Activated naive CD4-positive, alpha-beta T cell treated with anti-CD3 and anti-CD28 coated beads for 36 hours (primary cell): ENCODE measurements at regions not wholly inside any gene's neighbourhood (a gene's known extent, or its start where the extent isn't known, plus 50 kb on each side); places are given as distances from the start of the nearest gene placed in this dataset.

Source experiments
- CTCF ChIA-PET: fragments of 350-600 bp; sonication (Branson Sonifier 250); formaldehyde crosslinking; loops from one replicate; lab custom pipeline; 2021; ENCODE audit warnings: antibody characterized with exemption; lab: Charles Lee
- DNase-seq: peaks from one replicate; pipeline ENCODE4 v3.0.0-alpha.2; 2020
- H3K27ac Mint-ChIP-seq: one replicate; pipeline ENCODE4 v1.8.0; 2021; ENCODE audit warnings: mild to moderate bottlenecking, mixed read lengths
- H3K27me3 Mint-ChIP-seq: one replicate; pipeline ENCODE4 v1.8.0; 2021; ENCODE audit warnings: low read depth, mixed read lengths
- H3K36me3 Mint-ChIP-seq: one replicate; pipeline ENCODE4 v1.8.0; 2021; ENCODE audit warnings: low read depth, mixed read lengths
- H3K4me1 Mint-ChIP-seq: one replicate; pipeline ENCODE4 v1.8.0; 2021; ENCODE audit warnings: low read depth, mixed read lengths
- H3K4me3 Mint-ChIP-seq: one replicate; pipeline ENCODE4 v1.8.0; 2021; ENCODE audit warnings: mild to moderate bottlenecking, moderate library complexity, mixed read lengths
- H3K9me3 Mint-ChIP-seq: one replicate; pipeline ENCODE4 v1.8.0; 2021; ENCODE audit warnings: mixed read lengths
- intact Hi-C: fragments of 100-400 bp; cut with micrococcal nuclease; formaldehyde crosslinking; loops from one replicate; pipeline ENCODE4 v1.15.1; 2023

DNA sequence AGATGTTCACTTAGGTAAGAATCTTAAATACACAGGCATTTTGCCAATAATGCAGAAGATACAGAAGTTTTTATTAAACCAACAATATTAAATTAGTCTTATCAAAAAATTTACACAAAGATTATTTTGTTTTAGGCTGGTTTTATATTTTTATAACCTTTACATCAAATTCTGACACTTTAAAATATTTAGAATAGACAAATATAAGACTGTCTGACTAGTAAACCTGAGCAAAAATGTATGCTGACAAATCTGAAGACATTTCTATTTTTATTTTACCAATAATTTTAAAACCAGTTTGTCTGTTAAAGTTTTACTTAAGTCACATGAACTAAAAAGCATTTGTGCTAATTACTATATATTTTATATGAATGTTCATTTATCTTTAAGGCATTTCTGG is 72.1 kb upstream of the ZNF236 start:
- Mint-ChIP-seq H3K9me3 (peaks cover 28% of the 10 kb centered on the region), H3K27ac (no peak overlapping the region), H3K27me3 (no peaks in the 10 kb centered on the region), H3K36me3 (peaks cover 4% of the 10 kb centered on the region), H3K4me1 (no peaks in the 10 kb centered on the region), H3K4me3 (no peak overlapping the region)
- DNase-seq: no peak
- intact Hi-C loops: no loop called here
- CTCF ChIA-PET: no interaction called here

GRCh38 chr18:76747676-76748075 is 74.7 kb upstream of the ZNF236 start:
- CTCF ChIA-PET: no interaction called here
- no peaks in the 10 kb centered on the region for H3K27me3 Mint-ChIP-seq
- DNase-seq: no peak
- intact Hi-C loops: no loop called here
- peaks cover 28% of the 10 kb centered on the region for H3K9me3 Mint-ChIP-seq
- peaks cover 4% of the 10 kb centered on the region for H3K36me3 Mint-ChIP-seq
- H3K4me3 Mint-ChIP-seq: no peak overlapping the region
- H3K4me1 Mint-ChIP-seq: no peaks in the 10 kb centered on the region
- no peak overlapping the region for H3K27ac Mint-ChIP-seq

DNA sequence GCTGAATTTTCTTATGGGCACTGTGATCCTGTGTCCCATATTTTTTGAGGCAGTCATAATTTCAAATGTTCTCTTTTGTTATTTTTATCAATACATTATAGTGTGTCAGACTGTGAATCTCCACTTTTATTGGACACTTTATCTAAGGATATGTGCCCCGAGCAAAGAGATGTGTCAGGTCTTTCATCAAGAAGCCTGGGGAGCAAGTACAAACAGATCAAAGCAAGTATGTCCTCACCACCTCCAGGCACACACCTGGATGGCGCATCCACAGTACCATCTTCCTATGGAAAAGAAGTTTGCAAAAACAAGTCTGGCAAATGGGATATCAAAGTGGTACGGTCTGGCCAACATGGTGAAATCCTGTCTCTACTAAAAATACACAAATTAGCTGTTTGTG is 81.0 kb upstream of the ZNF236 start:
- intact Hi-C loops: no loop called here
- no peaks in the 10 kb centered on the region for H3K9me3 Mint-ChIP-seq

GRCh38 chr18:76736309-76736708 is 86.0 kb upstream of the ZNF236 start:
- Mint-ChIP-seq H3K4me1 (peaks cover 11% of the 10 kb centered on the region), H3K4me3 (no peak overlapping the region), H3K9me3 (no peaks in the 10 kb centered on the region), H3K36me3 (no peaks in the 10 kb centered on the region), H3K27me3 (peaks cover 2% of the 10 kb centered on the region), H3K27ac (no peak overlapping the region)
- CTCF ChIA-PET: no interaction called here
- DNase-seq: no peak
- intact Hi-C loops: no loop called here

More for the DNA sequence above, 81.0 kb upstream of the ZNF236 start:
- Mint-ChIP-seq H3K27ac (no peak overlapping the region), H3K36me3 (no peaks in the 10 kb centered on the region), H3K4me3 (no peak overlapping the region), H3K27me3 (peaks cover 2% of the 10 kb centered on the region), H3K4me1 (peaks cover 10% of the 10 kb centered on the region)
- CTCF ChIA-PET: interaction anchor here (0.6 kb wide), 1 partner anchor 32 kb away, joined by 7 read pairs; no protein-coding TSS in a partner anchor
- DNase-seq: no peak

GRCh38 chr18:76730901-76731300 is 91.5 kb upstream of the ZNF236 start:
- CTCF ChIA-PET: no interaction called here
- Mint-ChIP-seq H3K4me1 (peaks cover 6% of the 10 kb centered on the region), H3K27ac (no peak overlapping the region), H3K9me3 (peaks cover 6% of the 10 kb centered on the region), H3K4me3 (no peak overlapping the region), H3K36me3 (no peaks in the 10 kb centered on the region), H3K27me3 (no peaks in the 10 kb centered on the region)
- no peak for DNase-seq
- intact Hi-C loops: no loop called here

DNA sequence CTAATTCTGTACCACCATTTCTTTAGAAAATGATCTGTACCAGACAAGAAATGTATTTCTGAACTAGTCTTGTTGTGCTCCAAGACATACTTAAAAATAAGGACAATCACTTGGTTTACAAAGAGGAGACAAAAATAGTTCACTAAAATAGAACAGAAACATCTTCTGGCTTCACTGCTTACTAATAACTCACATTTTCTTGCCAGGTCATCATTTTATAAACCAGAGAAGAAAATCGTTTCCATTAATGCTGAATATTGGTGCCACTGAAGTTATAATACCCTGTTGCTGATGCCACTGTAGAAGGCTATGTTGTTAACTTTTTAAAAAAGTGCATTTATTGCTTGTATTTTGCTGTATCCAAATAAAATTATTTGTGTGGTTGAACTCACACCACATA is 94.8 kb upstream of the ZNF236 start:
- peaks cover 17% of the 10 kb centered on the region for H3K4me1 Mint-ChIP-seq
- intact Hi-C loops: no loop called here
- CTCF ChIA-PET: no interaction called here
- DNase-seq: no peak
- no peak overlapping the region for H3K4me3 Mint-ChIP-seq
- H3K27ac Mint-ChIP-seq: no peak overlapping the region
- no peaks in the 10 kb centered on the region for H3K36me3 Mint-ChIP-seq
- H3K9me3 Mint-ChIP-seq: peaks cover 6% of the 10 kb centered on the region
- H3K27me3 Mint-ChIP-seq: no peaks in the 10 kb centered on the region

- Mint-ChIP-seq H3K36me3 (no peaks in the 10 kb centered on the region), H3K4me3 (no peak overlapping the region), H3K4me1 (peaks cover 33% of the 10 kb centered on the region), H3K27ac (no peak overlapping the region), H3K27me3 (no peaks in the 10 kb centered on the region), H3K9me3 (peaks cover 6% of the 10 kb centered on the region)
- DNase-seq: no peak
- CTCF ChIA-PET: interaction anchor here (0.6 to 0.7 kb wide), 2 partner anchors 16 to 44 kb away, joined by 3 read pairs; no protein-coding TSS in a partner anchor
- intact Hi-C loops: no loop called here
These were observed 96.9 kb upstream of the ZNF236 start for GRCh38 chr18:76725445-76725844.

- CTCF ChIA-PET: interaction anchor here (0.9 to 2.9 kb wide), 4 partner anchors 13 to 324 kb away, joined by 3 to 18 read pairs (median 4); no protein-coding TSS in a partner anchor
- intact Hi-C loops: no loop called here
- Mint-ChIP-seq H3K27ac (no peak overlapping the region), H3K9me3 (no peaks in the 10 kb centered on the region), H3K4me3 (no peak overlapping the region), H3K27me3 (no peaks in the 10 kb centered on the region), H3K36me3 (no peaks in the 10 kb centered on the region), H3K4me1 (peaks cover 40% of the 10 kb centered on the region)
- DNase-seq: no peak
These were observed 99.9 kb upstream of the ZNF236 start for GRCh38 chr18:76722224-76723061.

- CTCF ChIA-PET: interaction anchor here (0.9 to 2.9 kb wide), 4 partner anchors 12 to 323 kb away, joined by 3 to 18 read pairs (median 4); no protein-coding TSS in a partner anchor
- peak overlapping the region; percentile 23 for H3K4me3 Mint-ChIP-seq
- no peaks in the 10 kb centered on the region for H3K36me3 Mint-ChIP-seq
- intact Hi-C loops: no loop called here
- no peaks in the 10 kb centered on the region for H3K9me3 Mint-ChIP-seq
- peaks cover 40% of the 10 kb centered on the region for H3K4me1 Mint-ChIP-seq
- no peaks in the 10 kb centered on the region for H3K27me3 Mint-ChIP-seq
- peak; percentile 77 for DNase-seq
- peak overlapping the region; percentile 21 for H3K27ac Mint-ChIP-seq
These were observed 101.0 kb upstream of the ZNF236 start for GRCh38 chr18:76721207-76721996.

DNA sequence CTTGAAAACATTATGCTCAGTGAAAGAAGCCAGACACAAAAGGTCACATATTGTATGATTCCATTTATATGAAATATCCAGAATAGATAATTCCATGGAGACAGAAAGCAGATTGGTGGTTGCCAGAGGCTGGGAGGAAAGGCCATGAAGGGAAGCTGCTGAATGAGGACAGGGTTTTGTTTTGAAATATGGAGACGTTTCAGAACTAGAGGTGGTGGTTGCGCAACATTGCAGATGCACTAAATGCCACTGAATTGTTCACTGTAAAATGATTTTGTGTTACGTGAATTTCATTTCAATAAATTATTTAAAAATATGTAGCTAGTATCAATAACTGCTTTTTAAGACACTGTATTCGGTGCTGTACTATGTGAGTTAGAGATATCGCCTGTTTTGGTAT is 101.7 kb upstream of the ZNF236 start:
- DNase-seq: no peak
- Mint-ChIP-seq H3K4me1 (peaks cover 40% of the 10 kb centered on the region), H3K4me3 (peak overlapping the region; percentile 23)

GRCh38 chr18:76715012-76715610 is 107.2 kb upstream of the ZNF236 start:
- H3K4me1 Mint-ChIP-seq: peaks cover 3% of the 10 kb centered on the region
- no peaks in the 10 kb centered on the region for H3K27me3 Mint-ChIP-seq
- no peaks in the 10 kb centered on the region for H3K36me3 Mint-ChIP-seq
- no peak overlapping the region for H3K4me3 Mint-ChIP-seq
- H3K9me3 Mint-ChIP-seq: no peaks in the 10 kb centered on the region
- intact Hi-C loops: no loop called here
- DNase-seq: no peak
- CTCF ChIA-PET: no interaction called here
- H3K27ac Mint-ChIP-seq: no peak overlapping the region

More for the DNA sequence above, 101.7 kb upstream of the ZNF236 start:
- Mint-ChIP-seq H3K9me3 (no peaks in the 10 kb centered on the region), H3K36me3 (no peaks in the 10 kb centered on the region), H3K27ac (no peak overlapping the region), H3K27me3 (no peaks in the 10 kb centered on the region)
- intact Hi-C loops: no loop called here
- CTCF ChIA-PET: interaction anchor here (2.9 kb wide), 1 partner anchor 11 kb away, joined by 18 read pairs; no protein-coding TSS in a partner anchor

DNA sequence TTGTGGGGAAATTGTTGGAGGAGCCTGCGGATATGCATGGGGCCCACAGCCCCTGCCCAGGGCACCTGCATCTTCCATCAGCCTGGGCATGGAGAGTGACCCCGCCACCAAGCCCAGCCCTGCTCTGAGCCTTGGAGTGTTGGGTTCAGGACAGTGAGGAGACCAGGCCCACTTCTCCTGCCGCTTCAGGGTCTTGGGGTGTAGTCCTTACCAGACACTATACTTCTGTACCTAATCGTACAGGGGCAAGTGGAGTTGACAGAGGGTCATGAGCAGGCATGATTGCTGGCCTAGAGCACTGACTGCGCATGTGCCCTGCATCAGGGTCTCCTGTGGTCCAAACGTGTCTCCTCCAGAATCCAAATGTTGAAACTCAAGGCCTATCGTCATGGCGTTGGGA is 108.9 kb upstream of the ZNF236 start:
- Mint-ChIP-seq H3K27me3 (no peaks in the 10 kb centered on the region), H3K27ac (no peak overlapping the region), H3K36me3 (no peaks in the 10 kb centered on the region), H3K4me3 (no peak overlapping the region), H3K9me3 (no peaks in the 10 kb centered on the region), H3K4me1 (peaks cover 4% of the 10 kb centered on the region)
- CTCF ChIA-PET: no interaction called here
- no peak for DNase-seq
- intact Hi-C loops: no loop called here
